MM.1S (cell line): ENCODE measurements at regions not wholly inside any gene's neighbourhood (a gene's known extent, or its start where the extent isn't known, plus 50 kb on each side); places are given as distances from the start of the nearest gene placed in this dataset.

Experiments
- CTCF ChIP-seq: fragments of 300-600 bp; sonication (generic); IDR thresholded peaks from 2 replicates; pipeline ENCODE4 v1.5.1; 2016; ENCODE audit warnings: antibody characterized with exemption, low read length, mixed read lengths
- EZH2 ChIP-seq: fragments of 300-600 bp; sonication (generic); optimal IDR thresholded peaks from 2 replicates; pipeline ENCODE3; 2017; ENCODE audit warnings: low read depth, mild to moderate bottlenecking, antibody characterized with exemption, low read length, mixed read lengths

GRCh38 chr9:19985081-19985480, 196.2 kb upstream of the SLC24A2 start:
- no peak for TF ChIP-seq CTCF
- TF ChIP-seq EZH2, result no peak
